AG09309 (cell line): ENCODE measurements at regions not wholly inside any gene's neighbourhood (a gene's known extent, or its start where the extent isn't known, plus 50 kb on each side); places are given as distances from the start of the nearest gene placed in this dataset.

ENCODE experiments used
- DNase-seq: peaks from one replicate; pipeline ENCODE4 v3.0.0-alpha.2; 2010; ENCODE audit warnings: low read depth
- H3K4me3 ChIP-seq: 2 replicates; pipeline ENCODE4 v1.5.1; 2011; ENCODE audit warnings: mild to moderate bottlenecking, low read depth, low read length, moderate library complexity; ENCODE audit not compliant: control insufficient read depth
- TF ChIP-seq, protein P1 (sequence below): IDR thresholded peaks from 2 replicates; pipeline ENCODE4 v1.5.1; 2011; ENCODE audit warnings: mild to moderate bottlenecking, low read depth, low read length, inconsistent platforms; ENCODE audit not compliant: insufficient read depth, control insufficient read depth; ENCODE audit errors: missing control alignments

DNA sequence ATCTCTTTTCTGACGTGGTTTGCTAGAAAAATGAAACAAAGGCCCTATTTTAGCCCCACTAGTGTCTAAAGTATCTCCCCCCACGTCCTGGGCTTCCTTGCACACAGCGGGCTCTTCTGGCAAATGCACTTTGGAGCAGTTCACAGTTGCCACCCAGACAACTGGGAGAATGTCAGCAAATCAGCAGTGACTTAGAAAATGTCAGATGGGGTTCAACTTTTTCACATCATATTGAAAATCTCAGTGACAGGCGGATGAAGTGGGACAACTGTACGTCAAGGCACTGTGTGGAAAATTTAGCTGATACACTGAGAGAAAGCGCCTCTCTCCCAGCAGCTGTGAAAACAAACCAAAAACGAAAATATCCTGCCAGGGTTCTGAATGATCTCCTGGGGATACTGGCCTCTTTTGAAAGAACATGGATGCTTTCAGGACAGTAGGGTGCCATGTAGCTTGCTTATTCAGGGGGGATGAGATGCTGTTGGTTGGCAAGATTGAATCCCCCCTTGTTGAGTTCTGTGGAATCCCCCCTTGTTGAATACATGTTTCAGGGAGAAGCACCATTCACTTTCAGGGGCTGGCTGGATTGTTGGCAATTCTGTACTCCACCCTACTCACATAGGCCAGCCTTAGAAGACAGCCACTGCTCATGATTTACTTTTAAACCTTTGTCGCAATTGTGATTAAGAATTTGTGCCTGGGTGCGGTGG lies 372.8 kb upstream of the CELF2 start:
- no peak overlapping the region for H3K4me3 ChIP-seq
- DNase-seq, result no peak
- TF ChIP-seq, protein P1, sequence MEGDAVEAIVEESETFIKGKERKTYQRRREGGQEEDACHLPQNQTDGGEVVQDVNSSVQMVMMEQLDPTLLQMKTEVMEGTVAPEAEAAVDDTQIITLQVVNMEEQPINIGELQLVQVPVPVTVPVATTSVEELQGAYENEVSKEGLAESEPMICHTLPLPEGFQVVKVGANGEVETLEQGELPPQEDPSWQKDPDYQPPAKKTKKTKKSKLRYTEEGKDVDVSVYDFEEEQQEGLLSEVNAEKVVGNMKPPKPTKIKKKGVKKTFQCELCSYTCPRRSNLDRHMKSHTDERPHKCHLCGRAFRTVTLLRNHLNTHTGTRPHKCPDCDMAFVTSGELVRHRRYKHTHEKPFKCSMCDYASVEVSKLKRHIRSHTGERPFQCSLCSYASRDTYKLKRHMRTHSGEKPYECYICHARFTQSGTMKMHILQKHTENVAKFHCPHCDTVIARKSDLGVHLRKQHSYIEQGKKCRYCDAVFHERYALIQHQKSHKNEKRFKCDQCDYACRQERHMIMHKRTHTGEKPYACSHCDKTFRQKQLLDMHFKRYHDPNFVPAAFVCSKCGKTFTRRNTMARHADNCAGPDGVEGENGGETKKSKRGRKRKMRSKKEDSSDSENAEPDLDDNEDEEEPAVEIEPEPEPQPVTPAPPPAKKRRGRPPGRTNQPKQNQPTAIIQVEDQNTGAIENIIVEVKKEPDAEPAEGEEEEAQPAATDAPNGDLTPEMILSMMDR, result no peak

DNA sequence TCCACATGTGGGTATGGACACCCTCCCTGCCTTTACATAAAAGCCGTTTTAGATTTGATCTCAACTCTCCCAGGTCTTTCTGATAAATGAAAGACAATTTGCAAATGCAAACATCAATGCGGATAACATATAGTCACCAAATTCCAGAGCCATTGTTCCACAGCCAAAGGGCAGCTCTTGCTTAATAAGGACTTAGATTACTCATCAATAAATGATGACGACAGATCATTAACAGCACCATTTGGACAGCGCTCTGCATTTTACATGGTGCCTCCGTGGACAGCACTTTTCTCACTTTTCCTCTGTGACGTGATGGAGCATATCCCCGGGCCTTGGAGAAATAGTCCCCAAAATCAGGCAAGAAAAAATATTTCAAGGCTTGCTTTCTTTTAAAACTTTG lies 370.3 kb upstream of the CELF2 start:
- TF ChIP-seq, protein P1, result no peak
- H3K4me3 ChIP-seq, result no peak overlapping the region

DNA sequence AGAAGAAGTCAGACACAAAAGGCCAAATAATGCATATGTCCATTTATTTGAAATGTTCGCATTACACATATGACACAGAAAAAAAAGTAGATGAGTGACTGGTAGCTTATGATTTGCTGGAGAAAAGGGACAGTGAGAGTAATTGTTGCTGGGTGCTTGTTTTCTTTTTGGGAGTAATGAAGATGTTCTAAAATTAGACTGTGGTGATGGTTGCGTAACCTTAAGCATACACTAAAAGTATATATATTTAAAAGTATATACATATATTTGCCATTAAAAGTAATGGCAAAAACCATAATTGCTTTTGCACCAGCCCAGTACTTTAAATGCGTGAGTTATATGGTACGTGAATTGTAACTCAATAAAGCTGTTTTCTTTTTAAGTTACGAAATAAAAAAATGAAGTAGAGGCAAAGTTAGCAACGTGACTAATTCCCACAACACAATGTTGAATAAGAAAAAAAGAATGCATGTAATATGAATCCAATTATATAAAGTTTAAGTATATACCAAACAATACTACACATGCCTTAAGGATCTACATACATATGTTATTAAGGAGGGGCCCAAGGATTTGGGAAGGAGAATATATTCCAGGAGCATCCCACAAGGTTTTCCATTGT lies 360.4 kb upstream of the CELF2 start:
- DNase-seq, result no peak
- H3K4me3 ChIP-seq, result no peak overlapping the region
- TF ChIP-seq, protein P1, result no peak

More for the DNA sequence above, 370.3 kb upstream of the CELF2 start:
- no peak for DNase-seq

DNA sequence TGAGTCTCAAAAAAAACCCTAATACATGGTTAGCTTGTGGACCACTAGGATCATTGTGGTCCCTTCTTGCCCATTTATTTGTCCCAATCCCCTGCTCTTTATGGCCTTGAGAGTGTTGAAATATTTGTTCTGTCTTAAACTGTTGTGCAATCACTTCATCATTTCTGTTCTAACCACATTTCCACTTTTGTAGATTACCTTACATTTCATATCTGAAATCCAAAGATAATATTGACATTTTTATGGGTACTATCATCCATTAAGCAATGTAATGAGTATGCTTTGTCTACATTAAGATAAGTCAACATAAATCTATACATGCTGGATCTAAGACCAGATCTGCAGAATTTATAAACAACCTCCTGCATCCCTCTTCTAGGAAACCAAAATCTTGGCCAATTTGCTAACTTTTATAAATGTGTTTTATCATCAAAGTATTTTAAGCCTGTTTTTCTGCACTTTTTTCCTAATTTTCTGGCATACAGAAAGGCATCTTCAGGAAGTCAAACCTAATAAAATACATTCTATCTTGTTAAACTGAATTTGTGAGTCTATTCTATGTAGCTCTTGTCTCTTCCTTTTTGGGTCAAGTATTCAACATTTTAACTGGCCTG lies 359.4 kb upstream of the CELF2 start:
- TF ChIP-seq, protein P1, result no peak
- no peak for DNase-seq

DNA sequence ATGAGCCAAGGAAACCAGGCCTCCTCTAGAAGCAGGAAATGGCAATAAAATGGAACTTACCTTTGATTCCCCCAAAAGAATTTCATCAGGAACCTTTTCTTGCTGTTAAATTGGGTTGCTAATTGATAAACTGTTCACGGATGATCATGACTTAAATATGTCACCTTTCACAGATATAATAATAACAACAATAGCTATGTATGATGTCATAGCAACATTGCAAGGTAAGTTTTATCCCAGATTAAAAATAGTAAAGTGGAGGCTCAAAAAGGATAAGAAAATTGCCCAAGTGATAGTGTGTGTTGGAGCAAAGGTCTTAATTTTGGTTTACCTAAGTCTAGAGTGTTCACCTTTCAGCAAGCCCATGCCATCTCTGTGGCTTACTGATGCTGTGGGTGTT lies 357.6 kb upstream of the CELF2 start:
- DNase-seq, result no peak
- H3K4me3 ChIP-seq, result no peak overlapping the region
- TF ChIP-seq, protein P1, result no peak

More for the DNA sequence above, 359.4 kb upstream of the CELF2 start:
- H3K4me3 ChIP-seq, result no peak overlapping the region

DNA sequence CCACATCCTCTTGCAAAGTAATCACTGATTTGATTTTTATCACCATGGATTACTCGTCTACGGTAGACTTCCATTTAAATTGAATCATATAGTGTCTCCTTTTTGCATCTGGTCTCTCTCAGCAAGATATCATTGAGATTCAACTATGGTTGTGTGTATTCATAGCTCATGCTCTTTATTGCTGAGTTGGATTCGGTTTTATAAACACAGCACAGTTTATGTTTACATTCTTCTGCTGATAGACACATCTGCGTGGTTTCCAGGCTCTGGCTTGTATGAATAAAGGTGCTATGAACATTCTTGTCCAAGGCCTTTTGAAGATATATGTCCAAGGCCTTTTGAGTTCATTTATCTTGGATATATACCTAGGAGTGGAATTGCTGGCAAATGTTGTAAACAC lies 356.5 kb upstream of the CELF2 start:
- no peak for DNase-seq
- TF ChIP-seq, protein P1, result no peak
- H3K4me3 ChIP-seq, result no peak overlapping the region
